GM19395 (cell line): ENCODE measurements at regions not wholly inside any gene's neighbourhood (a gene's known extent, or its start where the extent isn't known, plus 50 kb on each side); places are given as distances from the start of the nearest gene placed in this dataset.
"Not testable (repeated sequence)": the region's sequence is repeated elsewhere in the genome, so short reads cannot be mapped to it uniquely, and the experiment has no call there.

Source experiments
- ATAC-seq: cut with Tn5 transposase; IDR thresholded peaks from one replicate; pipeline ENCODE4 v1.9.1; 2021; ENCODE audit warnings: mild to moderate bottlenecking, moderate library complexity; ENCODE audit not compliant: unreplicated experiment

- no peak for ATAC-seq
Measured at GRCh38 chr17:33560165-33560564, 267.1 kb upstream of the ASIC2 start.

DNA sequence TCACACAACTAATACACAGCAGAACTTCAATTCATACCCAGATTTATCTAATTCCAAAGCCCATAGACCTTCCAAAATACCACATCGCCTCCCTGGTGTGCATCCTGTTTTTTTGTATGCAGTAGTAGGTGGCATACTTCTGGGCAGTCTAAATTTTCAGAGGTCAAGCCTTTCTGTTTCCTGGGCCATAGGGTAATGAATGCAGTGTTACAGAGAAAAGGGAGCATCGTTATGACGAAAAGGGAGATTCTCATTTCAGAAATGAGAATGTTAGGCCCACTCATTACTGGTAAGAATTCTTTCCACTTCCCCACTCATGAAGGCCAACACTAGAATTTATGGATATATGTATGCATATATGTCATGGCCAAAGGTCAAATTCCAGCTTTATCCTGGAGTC, 267.8 kb upstream of the ASIC2 start:
- no peak for ATAC-seq

- no peak for ATAC-seq
Measured at GRCh38 chr17:33561569-33562334, 268.7 kb upstream of the ASIC2 start.

GRCh38 chr17:33562792-33563191, 269.7 kb upstream of the ASIC2 start:
- ATAC-seq: no peak

- ATAC-seq: no peak
Measured at GRCh38 chr17:33564146-33564545, 271.1 kb upstream of the ASIC2 start.

DNA sequence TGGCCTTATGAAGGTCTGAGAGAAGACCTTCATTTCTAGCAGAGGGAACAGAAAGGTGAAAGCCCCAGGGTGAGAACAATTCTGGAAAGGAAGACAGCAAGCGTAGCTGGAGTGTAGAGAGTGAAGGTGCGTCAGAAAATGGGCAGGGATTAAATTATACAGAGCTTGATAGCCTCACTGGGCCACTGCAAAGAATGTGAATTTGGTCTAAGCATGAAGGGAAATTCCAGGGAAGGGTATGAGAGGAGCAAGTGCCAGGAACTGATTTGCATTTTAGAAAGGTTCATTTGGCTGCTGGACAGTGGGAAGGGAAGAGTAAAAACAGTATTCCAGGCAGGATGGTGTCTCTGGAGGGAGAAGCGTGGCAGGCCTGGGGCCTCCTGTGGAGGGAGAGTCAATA, 274.1 kb upstream of the ASIC2 start:
- ATAC-seq: no peak

GRCh38 chr17:33572615-33573014, 279.5 kb upstream of the ASIC2 start:
- no peak for ATAC-seq

DNA sequence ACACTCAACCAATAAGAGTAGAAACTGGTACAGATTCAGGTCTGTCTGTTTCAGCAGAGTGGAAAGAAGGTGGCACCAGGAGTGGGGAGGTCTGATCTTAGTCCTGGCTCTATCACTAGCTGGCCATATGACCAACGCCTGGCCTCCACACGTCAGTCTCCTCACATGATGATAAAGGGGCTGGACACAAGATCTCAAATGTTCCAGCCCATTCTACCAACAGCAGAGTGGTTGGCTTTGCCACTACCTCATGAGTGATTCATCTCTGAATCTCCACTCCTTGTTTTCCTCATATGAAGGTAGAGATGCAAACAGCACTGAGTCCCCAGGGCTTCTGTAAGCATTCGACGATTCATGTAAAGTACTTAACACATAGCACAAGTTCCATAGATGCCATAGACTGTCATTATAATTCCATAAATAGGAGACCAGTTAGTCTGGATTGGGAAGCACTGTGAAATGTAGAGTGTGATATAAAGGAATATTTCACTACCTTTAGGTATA, 281.9 kb upstream of the ASIC2 start:
- no peak for ATAC-seq

DNA sequence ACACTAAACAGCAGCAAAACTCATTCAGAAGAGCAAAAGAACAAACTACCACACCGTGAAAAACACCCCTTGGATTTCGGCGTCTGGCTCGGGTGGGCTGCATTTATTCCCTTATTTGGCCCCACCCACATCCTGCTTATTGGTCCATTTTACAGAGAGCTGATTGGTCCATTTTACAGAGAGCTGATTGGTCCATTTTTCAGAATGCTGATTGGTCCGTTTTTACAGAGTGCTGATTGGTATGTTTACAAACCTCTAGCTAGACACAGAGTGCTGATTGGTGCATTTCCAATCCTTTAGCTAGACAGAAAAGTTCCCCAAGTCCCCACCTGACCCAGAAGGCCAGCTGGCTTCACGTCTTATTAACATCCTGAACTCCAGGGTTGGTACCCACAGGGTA, 286.6 kb upstream of the ASIC2 start:
- ATAC-seq: not testable (repeated sequence)

- ATAC-seq: no peak
Measured at GRCh38 chr17:33580215-33580614, 287.1 kb upstream of the ASIC2 start.

DNA sequence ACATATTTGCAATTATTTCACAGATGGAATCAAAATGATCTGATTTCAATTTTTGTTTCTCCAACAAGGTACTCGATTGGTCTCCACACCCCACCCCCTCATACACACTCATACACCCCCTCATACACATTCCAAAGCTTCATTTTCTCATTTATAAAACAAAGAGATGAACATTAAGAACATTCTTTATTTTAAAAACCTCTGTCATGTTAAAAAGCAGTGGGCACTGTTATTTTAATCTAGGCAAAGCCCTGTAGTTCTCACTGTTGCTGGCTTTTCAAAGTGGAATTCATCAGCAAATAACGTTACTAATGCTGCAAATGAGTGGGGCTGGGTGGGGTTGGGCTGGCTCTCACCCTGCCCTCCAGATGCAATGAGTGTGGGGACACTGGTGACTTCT, 289.6 kb upstream of the ASIC2 start:
- no peak for ATAC-seq

DNA sequence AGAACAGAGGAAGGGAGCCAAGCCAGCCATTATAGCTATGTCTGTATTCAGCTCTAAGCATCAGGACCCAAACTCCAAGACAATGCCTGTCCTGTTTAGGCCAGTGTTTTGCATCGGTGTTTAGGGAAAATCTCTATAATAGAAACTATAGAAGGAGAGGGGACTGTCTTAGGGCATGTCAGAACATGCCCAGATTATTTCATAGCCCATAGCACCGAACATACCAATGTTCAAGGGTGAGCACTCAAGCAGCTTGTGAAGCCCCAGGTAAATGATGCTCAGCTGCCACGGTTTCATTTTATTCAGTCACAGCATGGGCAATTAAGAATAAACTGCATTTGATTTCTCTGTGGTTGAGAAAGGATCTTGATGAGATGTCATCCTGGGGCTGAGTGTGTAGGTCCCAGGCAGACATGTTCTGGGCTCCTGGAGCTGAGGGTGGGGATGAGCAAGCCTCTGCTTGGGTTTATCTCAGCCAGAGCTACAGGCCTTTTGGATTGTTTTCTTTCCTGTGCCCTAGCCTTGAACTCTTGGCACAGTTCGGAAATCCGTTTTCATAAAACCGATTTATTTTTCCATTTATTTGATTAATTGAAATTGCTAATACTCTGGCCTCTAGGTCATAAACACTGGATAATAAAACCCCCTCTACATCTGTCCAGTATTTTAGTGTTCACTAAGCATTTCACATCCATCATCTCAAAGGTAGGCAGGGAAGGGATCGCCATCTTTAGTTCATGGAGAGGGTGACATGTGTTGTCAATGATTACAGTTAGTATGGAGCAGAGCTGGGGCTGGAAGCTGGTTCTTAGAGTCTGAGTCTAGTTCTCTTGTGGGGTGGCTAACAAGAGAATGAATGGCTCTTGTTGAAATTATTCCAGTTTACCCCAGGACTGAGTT, 290.7 kb upstream of the ASIC2 start:
- ATAC-seq: no peak

DNA sequence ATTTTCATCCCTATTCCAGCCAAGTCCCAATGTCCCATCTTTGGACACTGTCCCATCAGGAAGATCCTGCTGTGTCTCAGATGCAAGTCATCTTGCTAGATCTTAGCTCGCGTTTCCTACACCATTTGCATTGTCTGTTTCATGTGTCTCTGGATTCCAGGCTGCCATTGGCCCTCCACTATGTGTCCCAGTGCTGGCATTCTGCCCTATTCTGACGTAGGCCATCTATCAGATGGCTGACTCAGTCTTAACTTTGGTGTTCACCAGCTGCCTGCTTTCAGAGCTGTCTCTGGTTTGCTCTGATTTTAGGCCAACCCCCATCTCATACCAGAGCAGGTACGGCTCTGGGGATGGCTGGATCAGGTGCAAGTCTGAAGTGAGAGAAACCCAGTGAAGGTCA, 300.9 kb upstream of the ASIC2 start:
- ATAC-seq: no peak

GRCh38 chr17:33595828-33596227, 302.7 kb upstream of the ASIC2 start:
- ATAC-seq: no peak

DNA sequence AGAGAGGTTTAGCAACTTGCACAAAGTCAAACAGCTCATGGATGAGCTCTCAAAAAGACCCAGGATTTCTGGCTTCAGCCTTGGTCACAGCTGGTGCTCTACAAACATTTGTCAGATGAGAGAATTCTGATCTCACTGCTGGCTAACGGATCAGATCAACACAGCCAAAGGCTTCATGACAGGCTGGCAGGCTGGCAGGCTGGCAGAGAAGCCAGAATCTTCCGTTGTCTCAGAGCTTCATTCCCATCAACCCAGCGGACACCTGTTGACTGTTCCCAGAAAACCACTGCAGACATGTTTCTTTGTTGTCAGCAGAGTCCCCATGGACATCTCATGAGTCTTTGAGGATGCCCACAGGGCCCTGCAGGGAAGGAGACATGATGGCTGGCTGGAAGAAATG, 303.8 kb upstream of the ASIC2 start:
- no peak for ATAC-seq

GRCh38 chr17:33598797-33599196, 305.7 kb upstream of the ASIC2 start:
- ATAC-seq: no peak

DNA sequence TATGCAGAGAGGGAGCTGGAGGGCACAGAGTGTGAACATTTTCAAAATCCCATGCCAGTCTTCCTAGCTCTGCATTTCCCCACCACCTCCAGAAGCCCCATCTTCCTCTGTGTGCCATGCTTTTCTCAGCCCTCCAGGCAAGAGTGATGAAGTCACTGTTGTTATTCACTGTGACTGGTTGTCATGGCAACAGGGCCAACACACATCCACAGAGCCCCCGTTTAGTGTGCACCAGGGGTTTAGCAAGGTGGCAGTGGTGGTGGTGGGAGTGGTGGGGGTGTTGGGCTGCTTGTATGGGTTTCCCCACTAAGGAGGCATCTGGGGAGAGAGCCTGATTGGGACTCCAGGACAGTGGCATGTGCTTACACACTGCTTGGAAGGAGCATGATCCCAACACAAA, 309.9 kb upstream of the ASIC2 start:
- ATAC-seq: no peak

- ATAC-seq: no peak
Measured at GRCh38 chr17:33603789-33604188, 310.7 kb upstream of the ASIC2 start.

GRCh38 chr17:33611532-33611931, 318.4 kb upstream of the ASIC2 start:
- ATAC-seq: no peak

DNA sequence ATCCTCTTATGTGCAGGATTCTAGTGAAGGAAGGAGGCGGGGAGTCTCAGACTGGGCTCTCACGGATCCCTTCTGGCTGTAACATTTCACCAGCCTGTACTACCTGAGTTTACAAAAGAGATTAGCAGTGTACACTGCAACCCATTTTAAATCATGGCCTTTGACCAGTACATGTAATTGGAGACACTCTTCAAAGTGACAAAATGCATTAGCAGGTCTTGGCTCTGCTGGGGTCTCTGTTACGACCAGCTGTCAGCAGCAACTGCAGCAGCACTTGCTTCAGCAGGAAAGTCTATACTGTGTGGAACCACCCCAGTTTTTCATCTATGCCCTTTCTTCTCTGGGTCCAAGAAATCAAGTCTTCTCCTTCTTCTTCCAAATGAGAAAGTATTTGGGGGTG, 322.8 kb upstream of the ASIC2 start:
- ATAC-seq: no peak

DNA sequence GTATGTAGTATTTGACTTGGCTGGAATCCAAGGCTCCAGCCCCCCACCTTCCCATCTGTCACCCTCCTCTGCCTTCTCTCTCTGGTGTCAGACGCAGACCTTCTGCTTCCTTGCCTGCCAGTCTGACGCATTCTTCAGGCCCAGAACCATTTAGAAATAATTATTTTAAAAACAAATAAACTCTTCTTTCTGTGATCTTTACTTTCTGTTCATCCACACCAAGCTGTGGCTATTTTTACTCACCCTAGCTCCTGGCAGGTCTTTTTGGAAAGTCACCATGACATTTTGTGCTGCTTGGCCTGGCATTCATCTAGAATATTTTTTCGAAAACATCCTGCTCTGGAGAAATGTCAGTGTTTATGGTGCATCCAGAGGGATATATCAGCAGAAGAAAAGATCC, 330.7 kb upstream of the ASIC2 start:
- ATAC-seq: no peak
